GM18520 (cell line): ENCODE measurements at regions not wholly inside any gene's neighbourhood (a gene's known extent, or its start where the extent isn't known, plus 50 kb on each side); places are given as distances from the start of the nearest gene placed in this dataset.

ENCODE experiments used
- ATAC-seq: cut with Tn5 transposase; IDR thresholded peaks from one replicate; pipeline ENCODE4 v1.9.1; 2021; ENCODE audit not compliant: unreplicated experiment

DNA sequence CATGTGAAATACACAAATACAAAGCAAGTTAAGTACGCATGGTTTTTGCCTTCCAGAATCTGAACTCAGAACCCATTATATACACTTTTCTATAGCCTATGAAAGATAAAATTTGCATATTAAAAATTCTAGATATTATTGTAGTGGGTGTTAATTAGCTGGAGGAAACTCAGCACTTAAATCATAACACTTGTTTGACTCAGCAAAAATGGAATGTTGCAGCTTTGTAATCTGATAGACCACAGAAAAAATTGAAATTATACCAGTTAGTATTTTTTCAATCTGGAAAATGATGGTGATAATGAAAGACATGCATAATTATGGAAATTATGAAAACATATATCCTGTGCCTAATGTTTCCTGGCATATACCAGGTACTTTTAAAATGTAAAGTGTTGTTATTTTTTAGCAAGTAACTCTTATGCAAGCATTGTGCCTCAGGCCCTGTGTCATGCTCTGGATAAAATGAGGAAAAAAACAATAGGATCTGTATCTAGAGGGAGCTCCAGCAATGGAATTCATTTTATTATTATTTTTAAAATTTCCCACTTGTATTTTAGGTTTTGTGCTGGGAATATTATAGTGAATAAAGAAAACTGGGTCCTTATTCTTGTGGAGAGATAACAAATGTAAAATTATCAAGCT is 490.4 kb upstream of the SEMA3A start:
- no peak for ATAC-seq

DNA sequence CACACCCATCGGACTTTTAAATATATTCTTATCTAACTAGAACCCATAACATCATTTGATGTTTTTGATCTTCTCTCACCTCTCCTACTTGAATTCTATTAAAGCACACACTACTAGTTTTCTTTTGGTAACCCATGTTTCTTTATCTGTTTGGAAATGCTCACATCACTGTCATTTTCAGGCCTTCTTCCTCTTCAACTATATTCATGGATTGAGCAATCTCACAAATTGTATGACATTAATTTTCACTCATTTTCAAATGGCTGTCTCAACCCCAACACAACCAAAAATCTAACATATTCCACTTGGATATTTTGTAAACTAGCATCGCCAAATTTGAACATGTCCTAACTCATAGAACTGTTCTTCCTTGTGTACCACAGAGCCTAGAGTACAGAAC is 488.0 kb upstream of the SEMA3A start:
- no peak for ATAC-seq

DNA sequence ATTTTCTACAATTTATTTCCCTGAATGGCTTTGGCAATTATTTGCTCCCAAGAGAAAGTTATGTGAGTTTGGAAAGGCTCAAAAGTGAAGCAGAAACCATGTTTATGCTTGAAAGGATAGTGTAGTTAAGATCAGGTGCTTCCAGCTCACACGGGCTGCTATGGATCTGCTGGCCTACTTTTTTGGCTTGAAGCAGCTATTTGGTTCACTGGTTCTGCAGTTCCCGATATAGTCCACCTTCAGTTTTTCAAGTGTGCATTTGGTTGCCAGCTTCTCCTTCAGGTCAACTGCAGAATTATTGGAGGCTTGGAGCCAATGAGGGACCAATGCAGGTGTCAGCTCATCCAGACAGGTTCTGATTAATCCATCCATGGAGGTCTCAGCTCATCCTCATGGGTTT is 484.3 kb upstream of the SEMA3A start:
- ATAC-seq = no peak

DNA sequence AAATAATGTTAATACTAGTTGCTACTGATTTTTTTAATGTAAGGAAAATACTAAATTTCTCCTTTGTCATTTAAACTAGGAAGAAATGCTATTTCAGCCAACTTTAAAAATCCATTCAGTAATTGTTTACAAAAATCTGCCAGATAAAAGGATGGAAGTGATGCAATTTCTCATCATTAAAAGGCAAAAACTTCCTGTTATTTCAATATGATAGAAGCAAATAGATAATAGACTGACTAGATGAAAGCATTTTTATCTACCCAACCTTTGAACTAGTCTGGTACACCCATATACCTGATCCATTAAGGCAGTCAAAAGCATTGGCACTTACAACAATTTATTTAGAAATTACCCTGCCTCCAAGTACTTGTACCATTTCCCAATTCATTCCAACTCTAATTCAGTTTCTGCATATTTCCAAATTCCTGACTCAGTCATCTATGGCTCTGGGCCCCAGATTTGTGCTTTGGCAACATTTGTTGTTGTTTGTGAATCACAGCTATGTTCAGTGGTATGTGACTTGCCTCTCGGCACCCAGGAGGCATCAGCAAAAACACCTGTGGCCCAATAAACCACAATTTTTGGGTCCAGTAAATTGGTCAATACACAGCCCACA is 482.6 kb upstream of the SEMA3A start:
- no peak for ATAC-seq

DNA sequence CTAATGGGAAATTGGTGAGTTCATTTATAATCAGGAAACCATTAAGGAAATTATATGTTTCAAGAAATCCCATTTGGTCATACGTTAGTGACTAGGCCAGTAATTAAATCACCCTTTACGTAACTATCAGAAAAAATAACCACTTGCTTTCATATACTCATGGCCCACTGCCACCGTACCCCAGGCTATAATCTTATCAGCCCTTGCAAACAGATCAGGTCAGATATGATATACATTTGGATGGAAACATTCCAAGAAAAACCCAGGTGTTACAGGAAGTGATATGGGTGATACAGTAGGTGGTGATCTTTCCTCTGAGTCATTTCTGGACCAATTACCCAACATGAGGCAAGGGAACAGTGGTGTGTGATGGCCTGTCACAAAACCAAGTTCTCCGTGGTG is 481.0 kb upstream of the SEMA3A start:
- no peak for ATAC-seq

DNA sequence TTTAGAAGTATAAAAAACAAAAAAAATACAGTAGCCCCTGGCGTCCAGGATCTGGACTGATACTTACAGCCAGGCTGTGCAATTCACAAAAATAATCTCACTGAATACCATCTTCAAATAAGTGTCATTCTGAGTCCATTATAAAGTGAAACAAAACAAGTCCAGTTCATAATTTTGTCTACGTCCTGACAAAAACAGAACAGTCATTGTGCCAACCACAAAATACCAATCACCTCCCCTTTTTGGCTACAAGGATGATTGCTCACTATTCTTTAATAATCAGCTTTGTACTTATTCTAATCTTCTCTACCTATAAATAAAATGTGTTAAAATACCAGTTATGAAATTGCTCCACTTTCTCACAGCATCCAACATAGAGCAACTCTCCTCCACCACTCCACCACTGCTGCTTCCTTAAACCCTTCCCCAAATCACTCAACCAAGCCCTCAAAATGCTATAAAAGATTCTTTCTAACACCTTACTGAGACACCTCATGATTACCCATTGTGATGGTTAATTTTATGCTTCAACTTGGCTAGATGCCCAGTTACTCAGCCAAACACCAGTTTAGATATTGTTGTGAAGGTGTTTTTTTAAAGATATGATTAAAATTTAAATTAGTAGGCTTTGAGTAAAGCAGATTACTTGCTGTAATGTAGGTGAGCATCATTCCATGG is 479.8 kb upstream of the SEMA3A start:
- no peak for ATAC-seq

DNA sequence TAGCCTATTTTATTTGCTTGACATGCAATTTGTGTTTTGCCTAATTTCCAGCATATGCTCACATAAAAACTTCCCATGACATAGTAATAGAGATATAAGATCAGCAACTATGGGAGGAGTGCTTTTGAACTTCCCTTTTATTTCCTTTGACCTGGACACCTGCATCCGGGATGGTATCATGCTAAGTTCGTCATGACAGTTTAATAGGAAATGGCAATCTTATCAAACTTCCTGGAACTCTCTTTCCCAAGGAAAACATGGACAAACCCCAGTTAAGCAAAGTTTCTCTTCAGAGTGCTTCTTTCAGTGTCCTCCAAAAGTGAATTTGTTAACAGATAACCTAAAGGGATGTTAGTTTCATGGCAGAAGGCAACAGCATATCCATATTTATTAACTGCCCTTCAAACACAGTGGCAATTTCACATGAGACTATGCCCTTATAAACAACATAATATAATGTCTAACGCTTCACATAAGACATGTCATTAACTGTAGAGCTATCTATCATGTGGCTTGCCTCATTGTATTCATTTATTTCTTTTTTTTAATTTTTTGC is 474.7 kb upstream of the SEMA3A start:
- ATAC-seq = no peak

DNA sequence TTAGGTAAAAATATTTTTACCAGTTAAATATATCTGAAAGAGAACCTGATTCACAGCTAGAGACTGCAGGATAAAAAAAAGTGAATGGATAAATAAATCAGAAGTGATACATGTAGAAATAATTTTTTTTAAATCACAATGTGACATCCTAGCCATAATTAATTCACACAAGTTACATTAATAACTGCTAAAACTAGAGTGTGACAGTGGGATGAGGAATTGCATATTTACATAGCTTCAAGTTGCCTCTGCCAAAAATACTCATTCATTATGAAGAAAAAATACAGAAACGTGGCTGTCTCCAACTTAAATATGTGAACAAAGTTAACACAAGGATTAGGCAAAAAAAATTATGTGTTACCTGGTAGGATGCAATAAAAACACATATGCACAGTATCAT is 473.5 kb upstream of the SEMA3A start:
- ATAC-seq = no peak

DNA sequence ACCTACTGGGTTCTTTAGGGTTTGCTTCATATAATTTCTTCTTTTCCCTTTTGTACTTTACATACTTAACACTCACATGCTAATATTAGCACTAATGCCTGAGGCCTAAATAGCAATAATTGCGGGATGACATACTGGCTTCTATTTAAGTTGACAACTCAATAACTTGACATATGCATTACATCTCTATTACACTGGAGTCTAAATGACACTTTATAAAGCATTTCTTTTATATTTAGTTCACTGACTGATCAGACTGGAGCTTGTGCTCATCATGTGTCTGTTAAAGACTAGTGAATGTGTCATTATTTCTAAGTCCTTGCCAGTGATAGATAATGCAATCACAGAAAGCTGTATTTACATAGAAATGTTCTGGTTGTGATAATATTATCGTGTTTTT is 472.1 kb upstream of the SEMA3A start:
- ATAC-seq = no peak

DNA sequence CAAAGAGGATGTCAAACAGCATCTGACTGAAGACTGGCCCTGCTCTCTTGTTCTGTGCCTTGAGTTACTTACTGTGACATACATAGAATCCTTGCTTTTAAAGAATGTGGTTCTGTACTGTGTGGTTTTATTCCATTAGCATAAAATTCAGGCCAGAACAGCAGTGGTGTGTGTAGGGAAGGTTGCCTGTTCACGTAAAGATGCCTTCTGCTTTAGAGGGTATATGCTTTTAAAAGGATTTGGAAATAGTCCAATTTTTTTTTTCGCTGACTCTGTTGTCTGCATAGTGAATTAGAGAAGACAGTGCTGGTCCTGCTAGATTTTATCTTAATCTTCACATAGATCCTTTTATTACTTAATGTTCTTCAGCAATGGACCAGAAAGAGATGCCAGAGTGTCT is 470.8 kb upstream of the SEMA3A start:
- ATAC-seq = no peak

DNA sequence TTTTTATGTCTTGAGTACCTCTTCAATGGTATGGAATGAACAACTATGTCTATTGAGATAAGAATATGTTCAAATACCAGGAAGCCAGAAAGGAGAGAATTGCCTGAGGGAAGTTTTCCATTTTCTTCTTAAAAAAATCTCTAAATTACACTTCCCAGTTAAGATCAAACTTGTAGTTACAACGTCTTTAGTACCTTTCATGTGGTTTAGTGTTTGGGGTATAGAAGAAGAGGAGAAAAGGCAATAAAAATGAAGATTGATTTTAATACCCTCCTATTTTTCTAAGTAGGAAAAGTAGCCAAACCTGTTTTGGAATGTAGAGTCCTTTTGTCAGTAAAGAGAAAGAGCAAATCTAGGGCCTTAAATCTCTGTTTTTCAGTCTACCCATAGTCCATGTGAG is 470.0 kb upstream of the SEMA3A start:
- no peak for ATAC-seq

DNA sequence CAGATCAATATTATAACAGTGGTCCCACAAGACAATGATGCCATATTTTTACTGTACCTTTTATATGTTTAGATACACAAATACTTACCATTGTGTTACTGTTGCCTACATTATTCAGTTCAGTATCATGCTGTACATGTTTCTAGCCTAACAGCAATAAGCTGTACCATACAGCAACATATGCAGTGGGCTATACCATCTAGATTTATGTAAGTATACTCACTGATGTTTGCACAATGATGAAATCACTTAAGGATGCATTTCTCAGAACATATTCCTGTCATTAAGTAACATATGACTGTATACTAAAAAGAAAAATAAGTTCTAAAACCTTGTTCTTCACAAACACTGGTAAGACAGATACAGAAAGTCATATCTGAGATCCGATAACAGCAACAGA is 468.6 kb upstream of the SEMA3A start:
- no peak for ATAC-seq

DNA sequence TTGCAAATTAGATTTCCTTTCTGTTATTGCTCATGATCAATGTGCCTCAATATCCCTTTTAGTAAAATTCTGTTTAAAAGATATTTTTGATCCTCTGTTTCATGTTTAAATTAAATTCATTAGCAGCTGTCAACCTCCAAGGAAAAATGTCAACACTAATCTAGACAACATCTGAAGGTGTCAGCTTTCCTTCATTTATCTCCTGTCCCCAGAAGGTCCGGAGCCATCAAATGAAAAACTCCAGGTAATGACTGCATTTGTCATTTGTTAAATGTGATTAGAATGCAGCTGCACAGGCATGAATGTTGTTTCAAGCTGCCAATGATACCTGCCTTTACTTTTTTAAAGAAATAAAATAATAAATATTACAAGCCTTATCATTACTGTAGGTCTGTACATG is 463.7 kb upstream of the SEMA3A start:
- no peak for ATAC-seq

DNA sequence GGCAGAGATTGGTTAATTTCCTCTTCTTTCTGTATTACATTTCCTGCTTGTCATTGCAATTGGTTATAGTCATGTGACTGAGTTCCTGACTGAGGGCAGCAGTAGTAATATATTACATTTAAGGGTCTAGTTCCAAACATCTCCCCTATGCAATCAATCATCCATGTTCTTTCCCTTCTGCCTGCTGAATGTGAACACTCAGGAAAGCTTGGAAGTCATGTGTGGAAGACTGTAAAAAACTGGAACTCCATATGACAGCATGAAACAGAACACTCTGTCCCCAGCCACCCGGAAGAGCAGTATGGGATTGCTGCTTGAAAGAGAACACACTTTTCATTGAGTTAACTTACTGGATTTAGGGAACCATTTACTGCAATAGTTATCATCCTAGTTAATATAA is 459.7 kb upstream of the SEMA3A start:
- ATAC-seq = no peak

DNA sequence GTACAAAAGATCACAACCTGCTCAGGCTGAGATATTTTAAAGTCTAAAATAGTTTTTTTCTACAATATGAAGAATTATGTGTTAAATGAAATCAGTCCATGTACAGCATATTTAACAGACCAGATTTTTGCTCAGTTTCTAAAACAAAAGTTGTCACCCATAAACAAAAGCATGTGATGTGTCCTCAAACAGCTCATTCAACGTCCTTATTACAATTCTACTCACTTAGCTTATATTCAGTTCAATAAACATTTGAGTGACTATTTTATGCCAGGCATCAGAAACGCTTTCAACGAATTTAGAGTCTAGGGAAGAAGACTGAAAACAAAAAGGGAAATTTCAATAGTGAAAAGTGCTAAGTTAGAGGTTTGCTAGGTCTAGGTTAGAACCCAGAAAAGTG is 457.3 kb upstream of the SEMA3A start:
- no peak for ATAC-seq

DNA sequence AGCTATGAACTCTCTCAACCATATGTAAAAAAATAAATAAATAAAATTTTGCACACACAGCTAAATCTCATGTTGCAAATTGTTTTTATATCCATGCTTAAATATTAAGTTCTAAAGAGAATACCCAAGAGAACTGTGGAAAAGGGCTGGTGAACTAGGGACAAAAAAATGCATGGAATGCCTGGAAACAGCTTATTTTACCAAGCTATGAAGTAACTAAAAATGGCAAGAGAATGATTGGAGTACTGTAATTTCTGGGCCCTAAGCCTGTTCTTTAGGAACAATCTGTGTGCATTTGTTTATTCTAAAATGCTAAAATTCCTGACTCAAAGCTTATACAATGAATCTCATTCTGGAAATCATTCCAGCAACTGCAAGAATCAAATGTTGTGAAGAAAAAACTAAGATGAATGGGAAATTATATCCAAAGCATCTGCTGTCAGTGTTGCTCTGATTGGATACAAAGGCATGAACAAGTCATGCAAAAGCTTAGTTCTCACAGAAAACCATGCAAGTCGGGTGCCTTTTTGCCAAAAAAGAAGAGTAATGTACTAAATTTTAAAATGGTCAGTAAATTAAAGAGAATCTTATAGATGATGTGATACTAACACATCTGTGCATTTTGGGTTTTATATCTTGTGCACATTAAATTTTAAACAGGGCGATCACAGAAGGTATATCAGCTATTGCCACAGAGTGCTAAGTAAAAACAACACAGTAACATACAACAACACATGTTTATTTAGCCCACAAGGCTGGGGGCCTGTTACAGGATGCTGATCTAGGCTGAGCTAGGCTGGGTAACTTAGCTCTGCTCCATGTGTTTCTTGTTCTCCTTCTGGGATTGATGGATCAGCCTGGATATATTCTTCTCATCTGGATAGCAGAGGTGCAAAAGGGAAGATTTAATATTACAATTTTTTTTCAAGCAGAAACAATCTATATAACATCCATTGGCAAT is 453.5 kb upstream of the SEMA3A start:
- no peak for ATAC-seq

DNA sequence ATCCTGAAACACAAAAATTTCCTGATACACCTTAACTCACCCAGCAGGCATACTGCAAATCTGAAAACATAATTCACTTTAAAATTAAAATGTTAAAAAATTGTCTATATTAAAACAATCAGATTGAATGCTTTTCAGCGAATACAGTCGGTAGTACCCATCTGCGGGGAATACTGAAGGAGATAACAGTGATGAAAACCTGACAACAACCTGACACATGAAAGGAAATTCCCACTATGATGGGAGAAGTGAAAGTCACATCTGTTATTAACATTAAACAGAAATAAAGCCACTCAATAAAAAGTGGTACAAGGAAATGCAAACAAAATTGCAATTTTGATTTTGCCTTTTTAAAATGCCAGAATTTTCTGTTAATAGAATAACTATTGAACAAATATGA is 448.0 kb upstream of the SEMA3A start:
- ATAC-seq = no peak

DNA sequence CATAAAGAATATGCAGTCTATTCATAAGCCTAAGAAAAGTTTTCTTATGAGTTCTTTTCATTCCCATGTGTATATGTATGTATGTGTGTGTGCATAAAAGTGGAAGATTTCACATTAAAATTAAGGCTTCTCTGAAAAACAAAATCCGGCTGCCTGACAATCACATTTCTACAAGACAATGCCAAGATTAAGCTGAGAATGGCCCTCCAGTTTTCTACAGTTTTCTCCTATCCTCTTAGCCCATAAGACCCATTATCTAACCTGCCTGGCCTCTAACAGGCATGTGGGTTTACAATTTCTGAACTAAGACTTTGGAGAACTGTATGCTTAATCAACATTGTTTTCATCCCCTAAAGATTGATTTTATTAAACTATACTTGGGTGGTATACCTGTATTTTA is 446.0 kb upstream of the SEMA3A start:
- ATAC-seq = no peak

DNA sequence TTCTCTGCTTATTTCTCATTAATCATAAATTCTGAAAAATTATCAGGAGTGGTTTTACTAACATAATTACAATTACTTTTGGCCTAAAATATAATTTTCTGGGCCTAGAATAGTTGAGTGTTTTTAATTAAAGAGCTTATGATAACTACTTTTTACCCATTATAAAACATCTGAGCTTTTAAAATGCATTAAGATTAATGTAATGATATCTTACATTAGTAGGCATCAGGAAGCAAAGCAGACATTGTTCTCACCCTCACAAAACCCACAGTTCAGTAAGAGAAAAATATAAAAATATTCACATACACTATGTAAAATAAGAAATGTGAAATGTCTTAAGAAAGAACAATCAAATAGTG is 443.7 kb upstream of the SEMA3A start:
- ATAC-seq = no peak

DNA sequence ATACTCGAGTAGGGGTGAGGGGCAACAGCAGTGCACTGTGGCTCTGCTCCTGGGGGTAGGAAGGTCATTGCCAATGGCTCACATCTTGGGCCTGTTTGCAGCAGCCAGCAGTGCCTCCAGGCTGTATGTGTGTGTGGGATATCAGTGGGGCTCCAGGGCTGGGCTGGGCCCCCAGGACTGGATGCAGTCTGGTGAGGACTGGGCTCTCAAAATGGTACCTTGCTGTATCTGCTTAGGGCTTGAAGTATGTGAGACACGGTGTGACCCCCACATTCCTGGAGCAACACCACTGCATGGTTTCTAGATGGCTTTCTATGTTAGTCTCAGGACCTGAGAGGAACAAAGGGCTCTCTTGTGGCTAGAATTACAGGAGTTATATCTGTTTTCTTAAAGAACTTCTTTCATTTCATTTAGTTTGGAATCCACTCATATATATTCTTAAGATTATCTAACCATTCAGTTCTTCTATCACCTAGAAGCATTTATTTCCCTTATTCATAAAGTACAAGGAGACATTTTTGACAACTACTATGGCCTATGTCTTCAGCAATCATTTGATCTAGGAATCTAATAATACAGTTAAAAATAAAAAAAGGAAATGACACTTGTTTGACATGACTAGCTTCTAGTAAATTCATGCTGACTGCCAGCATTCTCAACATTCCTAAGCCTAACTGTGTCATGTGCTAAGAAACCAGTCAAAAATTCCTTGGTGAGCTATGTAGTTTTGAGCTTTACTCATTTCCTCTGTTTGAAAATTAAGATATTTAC is 443.2 kb upstream of the SEMA3A start:
- no peak for ATAC-seq

DNA sequence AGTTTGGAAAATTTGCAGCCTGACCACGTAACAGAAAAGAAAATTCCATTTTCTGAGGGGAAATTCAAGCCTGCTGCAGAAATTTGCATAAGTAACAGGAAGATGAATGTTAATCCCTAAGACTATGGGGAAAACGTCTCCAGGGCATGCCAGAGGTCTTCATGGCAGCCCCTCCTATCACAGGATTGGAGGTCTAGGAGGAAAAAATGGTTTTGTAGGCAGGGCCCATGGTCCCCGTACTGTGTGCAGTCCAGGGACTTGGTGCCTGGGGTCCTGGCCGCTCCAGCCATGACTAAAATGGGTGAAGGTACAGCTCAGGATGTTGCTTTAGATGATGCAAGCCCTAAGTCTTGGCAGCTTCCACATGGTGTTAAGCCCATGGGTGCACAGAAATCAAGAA is 437.3 kb upstream of the SEMA3A start:
- ATAC-seq = no peak
